Kidney capillary endothelial cell (primary cell): ENCODE measurements at regions not wholly inside any gene's neighbourhood (a gene's known extent, or its start where the extent isn't known, plus 50 kb on each side); places are given as distances from the start of the nearest gene placed in this dataset.
A peak's percentile ranks its signal among the peaks of the same experiment; 100 is the strongest.

ENCODE experiments used
- DNase-seq: peaks from one replicate; pipeline ENCODE4 v3.0.0-alpha.2; 2018; ENCODE audit warnings: low spot score

- DNase-seq: no peak
Measured at GRCh38 chr2:34403512-34403911, 804.4 kb upstream of the FAM98A start.

- no peak for DNase-seq
Measured at GRCh38 chr2:34402376-34402775, 803.3 kb upstream of the FAM98A start.

GRCh38 chr2:34401186-34401585 is 802.1 kb upstream of the FAM98A start:
- no peak for DNase-seq

- no peak for DNase-seq
Measured at GRCh38 chr2:34388446-34388845, 789.3 kb upstream of the FAM98A start.

GRCh38 chr2:34387536-34387935 is 788.4 kb upstream of the FAM98A start:
- DNase-seq: no peak

- no peak for DNase-seq
Measured at GRCh38 chr2:34379586-34379985, 780.5 kb upstream of the FAM98A start.

GRCh38 chr2:34373586-34374233 is 774.6 kb upstream of the FAM98A start:
- DNase-seq: no peak

GRCh38 chr2:34372967-34373366 is 773.9 kb upstream of the FAM98A start:
- DNase-seq: no peak

- no peak for DNase-seq
Measured at GRCh38 chr2:34371711-34372110, 772.6 kb upstream of the FAM98A start.

GRCh38 chr2:34368304-34368703 is 769.2 kb upstream of the FAM98A start:
- no peak for DNase-seq

GRCh38 chr2:34365932-34366331 is 766.8 kb upstream of the FAM98A start:
- no peak for DNase-seq

GRCh38 chr2:34365512-34365911 is 766.4 kb upstream of the FAM98A start:
- no peak for DNase-seq

GRCh38 chr2:34353509-34354113 is 754.5 kb upstream of the FAM98A start:
- no peak for DNase-seq

GRCh38 chr2:34349527-34349926 is 750.4 kb upstream of the FAM98A start:
- no peak for DNase-seq

GRCh38 chr2:34345030-34345429 is 745.9 kb upstream of the FAM98A start:
- DNase-seq: no peak

- no peak for DNase-seq
Measured at GRCh38 chr2:34340307-34340706, 741.2 kb upstream of the FAM98A start.

- no peak for DNase-seq
Measured at GRCh38 chr2:34337735-34338134, 738.6 kb upstream of the FAM98A start.

- no peak for DNase-seq
Measured at GRCh38 chr2:34332813-34333212, 733.7 kb upstream of the FAM98A start.

GRCh38 chr2:34320056-34320455 is 721.0 kb upstream of the FAM98A start:
- no peak for DNase-seq

GRCh38 chr2:34317797-34318196 is 718.7 kb upstream of the FAM98A start:
- DNase-seq: no peak

- DNase-seq: peak; percentile 2
Measured at GRCh38 chr2:34316788-34317187, 717.7 kb upstream of the FAM98A start.

GRCh38 chr2:34311816-34312215 is 712.7 kb upstream of the FAM98A start:
- DNase-seq: no peak

- DNase-seq: no peak
Measured at GRCh38 chr2:34308140-34308539, 709.0 kb upstream of the FAM98A start.

- DNase-seq: no peak
Measured at GRCh38 chr2:34307636-34308035, 708.5 kb upstream of the FAM98A start.
